HG02588 (cell line): ENCODE measurements at regions not wholly inside any gene's neighbourhood (a gene's known extent, or its start where the extent isn't known, plus 50 kb on each side); places are given as distances from the start of the nearest gene placed in this dataset.

ENCODE experiments used
- ATAC-seq: cut with Tn5 transposase; IDR thresholded peaks from one replicate; pipeline ENCODE4 v1.9.1; 2021; ENCODE audit warnings: mild to moderate bottlenecking, moderate library complexity; ENCODE audit not compliant: unreplicated experiment

- ATAC-seq = no peak
Measured at GRCh38 chr11:129268371-129268770, 76.2 kb upstream of the ARHGAP32 start.

GRCh38 chr11:129267716-129268115 is 75.6 kb upstream of the ARHGAP32 start:
- ATAC-seq = no peak

GRCh38 chr11:129266536-129266935 is 74.4 kb upstream of the ARHGAP32 start:
- no peak for ATAC-seq

GRCh38 chr11:129265125-129265788 is 73.1 kb upstream of the ARHGAP32 start:
- ATAC-seq = no peak

GRCh38 chr11:129264114-129264513 is 72.0 kb upstream of the ARHGAP32 start:
- ATAC-seq = no peak

- no peak for ATAC-seq
Measured at GRCh38 chr11:129260750-129261149, 68.6 kb upstream of the ARHGAP32 start.

GRCh38 chr11:129259931-129260348 is 67.8 kb upstream of the ARHGAP32 start:
- ATAC-seq = no peak

- no peak for ATAC-seq
Measured at GRCh38 chr11:129258205-129258604, 66.1 kb upstream of the ARHGAP32 start.

GRCh38 chr11:129257512-129257911 is 65.4 kb upstream of the ARHGAP32 start:
- no peak for ATAC-seq

GRCh38 chr11:129252621-129253020 is 60.5 kb upstream of the ARHGAP32 start:
- no peak for ATAC-seq

GRCh38 chr11:129251067-129251466 is 58.9 kb upstream of the ARHGAP32 start:
- no peak for ATAC-seq

GRCh38 chr11:129249923-129250322 is 57.8 kb upstream of the ARHGAP32 start:
- no peak for ATAC-seq

GRCh38 chr11:129249351-129249750 is 57.2 kb upstream of the ARHGAP32 start:
- no peak for ATAC-seq

- no peak for ATAC-seq
Measured at GRCh38 chr11:129248618-129249017, 56.5 kb upstream of the ARHGAP32 start.

GRCh38 chr11:129247135-129247534 is 55.0 kb upstream of the ARHGAP32 start:
- no peak for ATAC-seq

GRCh38 chr11:129242855-129243254 is 50.7 kb upstream of the ARHGAP32 start:
- no peak for ATAC-seq
